NCI-H510A (cell line): ENCODE measurements at regions not wholly inside any gene's neighbourhood (a gene's known extent, or its start where the extent isn't known, plus 50 kb on each side); places are given as distances from the start of the nearest gene placed in this dataset.
"Not testable (repeated sequence)": the region's sequence is repeated elsewhere in the genome, so short reads cannot be mapped to it uniquely, and the experiment has no call there.

Experiments used
- DNase-seq: peaks from one replicate; lab custom pipeline; 2025; lab: John Stamatoyannopoulos, UW

DNA sequence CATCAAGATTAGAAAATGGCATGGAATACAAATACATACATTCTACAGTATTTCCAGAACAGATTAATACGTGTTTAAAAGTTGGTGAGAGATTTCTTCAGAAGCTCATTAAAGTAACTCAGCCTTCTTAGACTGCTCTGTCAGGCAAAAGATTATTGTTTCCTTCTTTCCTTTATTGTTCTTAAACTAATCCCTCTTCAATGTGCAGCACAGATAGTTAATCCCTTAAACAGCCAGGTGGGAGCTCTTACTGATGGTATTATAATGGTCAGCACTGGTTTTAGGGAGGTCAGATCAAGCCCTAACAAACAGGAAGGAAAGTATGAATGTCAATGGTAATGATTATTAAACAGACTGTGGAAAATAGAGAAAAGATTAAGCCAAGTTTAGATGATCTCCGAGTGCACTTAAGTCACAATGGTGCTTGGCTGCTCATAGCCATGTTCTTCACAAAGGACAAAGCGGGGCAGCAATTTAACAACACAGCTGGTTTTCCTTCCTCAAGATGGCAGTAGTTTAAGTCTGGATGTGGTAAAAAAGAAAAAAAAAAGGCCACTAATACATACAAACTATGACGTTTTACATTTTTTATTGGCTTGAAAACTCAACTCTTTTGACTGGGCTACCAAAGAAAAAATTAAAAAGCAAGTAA, 992.6 kb downstream of the PCDH9 start:
- no peak for DNase-seq

DNA sequence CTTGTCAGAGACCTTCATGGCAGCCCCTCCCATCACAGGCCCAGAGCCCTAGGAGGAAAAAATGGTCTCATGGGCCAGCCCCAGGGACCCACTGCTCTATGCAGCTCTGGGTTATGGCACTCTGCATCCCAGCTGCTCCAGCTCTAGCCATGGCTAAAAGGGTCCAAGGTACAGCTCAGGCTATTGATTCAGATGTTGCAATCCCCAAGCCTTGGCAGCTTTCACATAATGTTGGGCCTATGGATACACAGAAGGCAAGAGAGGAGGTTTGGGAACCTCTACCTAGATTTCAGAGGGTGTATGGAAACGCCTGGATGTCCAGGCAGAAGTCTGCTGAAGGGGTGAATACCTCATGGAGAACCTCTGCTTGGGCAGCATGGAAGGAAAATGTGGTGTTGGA, 996.0 kb downstream of the PCDH9 start:
- DNase-seq = no peak

DNA sequence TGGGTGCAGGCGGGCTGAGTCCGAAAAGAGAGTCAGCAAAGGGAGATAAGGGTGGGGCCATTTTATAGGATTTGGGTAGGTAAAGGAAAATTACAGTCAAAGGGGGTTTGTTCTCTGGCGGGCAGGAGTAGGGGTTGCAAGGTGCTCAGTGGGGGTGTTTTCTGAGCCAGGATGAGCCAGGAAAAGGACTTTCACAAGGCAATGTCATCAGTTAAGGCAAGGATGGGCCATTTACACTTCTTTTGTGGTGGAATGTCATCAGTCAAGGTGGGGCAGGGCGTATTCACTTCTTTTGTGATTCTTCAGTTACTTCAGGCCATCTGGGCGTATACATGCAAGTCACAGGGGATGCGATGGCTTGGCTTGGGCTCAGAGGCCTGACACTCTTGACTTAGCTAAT, 998.2 kb downstream of the PCDH9 start:
- not testable (repeated sequence) for DNase-seq

DNA sequence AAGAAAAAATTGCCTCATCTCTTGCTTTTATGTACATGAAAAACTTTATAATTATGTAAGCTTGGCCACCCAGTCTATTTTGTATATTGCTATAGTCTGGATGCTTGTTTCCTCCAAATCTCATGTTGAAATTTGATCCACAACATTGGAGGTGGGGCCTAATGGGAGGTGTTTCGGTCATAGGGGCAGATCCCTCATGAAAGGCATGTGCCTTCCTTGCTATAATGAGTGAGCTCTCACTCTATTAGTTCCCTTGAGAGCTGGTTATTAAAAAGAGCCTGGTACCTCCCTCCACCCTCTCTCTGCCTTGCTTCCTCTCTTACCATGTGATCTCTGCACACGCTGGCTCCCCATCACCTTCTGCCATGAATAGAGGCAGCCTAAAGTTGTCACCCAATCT, 1005.1 kb downstream of the PCDH9 start:
- DNase-seq = no peak

- DNase-seq = no peak
Measured at GRCh38 chr13:66224663-66225062, 1005.5 kb downstream of the PCDH9 start.

GRCh38 chr13:66222926-66223325, 1007.2 kb downstream of the PCDH9 start:
- no peak for DNase-seq

GRCh38 chr13:66222127-66222526, 1008.0 kb downstream of the PCDH9 start:
- no peak for DNase-seq

- no peak for DNase-seq
Measured at GRCh38 chr13:66219506-66219905, 1010.6 kb downstream of the PCDH9 start.

DNA sequence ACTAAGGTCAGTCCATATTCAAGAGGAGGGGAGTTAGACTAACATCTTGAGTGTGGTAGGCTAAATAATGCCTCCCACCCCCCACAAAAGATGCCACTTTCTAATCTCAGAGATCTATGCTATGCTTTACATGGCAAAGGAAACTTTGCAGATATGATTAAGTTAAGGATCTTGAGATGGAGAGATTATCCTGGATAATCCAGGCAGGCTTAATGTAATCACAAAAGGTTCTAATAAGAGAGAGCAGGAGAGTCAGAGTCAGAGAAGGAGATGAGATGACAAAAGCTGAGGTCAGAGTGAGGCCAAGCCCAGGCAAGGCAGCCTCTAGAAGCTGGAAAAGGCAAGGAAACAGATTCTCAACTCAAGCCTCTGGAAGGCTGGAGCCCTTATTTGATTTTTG, 1011.6 kb downstream of the PCDH9 start:
- no peak for DNase-seq

DNA sequence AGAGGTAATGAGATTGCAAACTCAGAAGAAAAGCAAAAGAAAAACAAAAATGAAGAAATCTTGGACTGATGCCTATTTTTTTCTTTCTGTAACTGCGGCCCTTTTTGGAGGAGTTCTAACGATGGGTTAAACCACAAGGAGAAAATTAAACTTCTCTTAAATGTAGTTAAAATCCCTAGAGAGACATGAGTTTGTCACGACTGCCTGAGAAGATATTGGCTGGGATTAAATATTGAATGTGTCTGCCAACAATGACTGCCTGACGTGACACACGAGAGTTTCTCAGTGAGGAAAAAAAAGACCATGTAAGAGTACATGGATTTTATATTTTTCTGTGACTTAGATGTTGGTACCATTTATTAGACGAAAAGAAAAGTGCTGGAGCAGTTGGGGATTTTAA, 1013.4 kb downstream of the PCDH9 start:
- no peak for DNase-seq

DNA sequence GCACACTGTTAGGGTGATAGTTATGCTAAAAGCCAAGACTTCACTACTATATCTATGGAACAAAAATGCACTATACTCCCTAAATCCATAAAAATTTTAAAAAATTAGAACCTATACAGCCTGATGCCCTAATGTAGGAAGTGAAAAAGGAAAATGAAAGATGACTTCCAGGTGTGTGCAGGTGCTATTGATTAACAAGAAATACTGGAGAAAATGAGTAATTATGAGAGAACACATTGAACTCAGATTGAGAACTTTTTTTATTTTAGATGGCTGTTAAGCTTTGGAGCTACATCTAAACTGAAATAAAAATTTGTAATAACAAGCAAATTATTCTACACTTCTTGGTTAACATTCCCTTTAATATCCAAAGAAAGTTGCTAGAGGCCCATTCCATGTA, 1015.7 kb downstream of the PCDH9 start:
- no peak for DNase-seq

DNA sequence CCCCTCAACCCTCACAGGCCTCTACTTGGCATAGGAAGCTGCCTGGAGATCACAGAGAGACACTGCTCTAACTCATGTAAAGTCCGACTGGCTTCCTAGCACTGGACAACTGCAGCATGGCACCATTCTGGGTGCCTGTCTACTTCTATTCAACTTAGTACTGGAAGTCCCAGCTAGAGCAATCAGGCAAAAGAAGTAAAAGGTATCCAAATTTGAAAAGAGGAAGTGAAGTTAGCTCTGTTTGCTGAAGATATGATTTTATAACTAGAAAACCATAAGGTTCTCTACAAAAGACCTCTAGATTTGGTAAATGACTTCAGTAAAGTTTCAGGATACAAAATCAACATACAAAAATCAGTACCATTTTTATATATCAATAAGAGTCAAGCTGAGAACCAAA, 1017.6 kb downstream of the PCDH9 start:
- no peak for DNase-seq

DNA sequence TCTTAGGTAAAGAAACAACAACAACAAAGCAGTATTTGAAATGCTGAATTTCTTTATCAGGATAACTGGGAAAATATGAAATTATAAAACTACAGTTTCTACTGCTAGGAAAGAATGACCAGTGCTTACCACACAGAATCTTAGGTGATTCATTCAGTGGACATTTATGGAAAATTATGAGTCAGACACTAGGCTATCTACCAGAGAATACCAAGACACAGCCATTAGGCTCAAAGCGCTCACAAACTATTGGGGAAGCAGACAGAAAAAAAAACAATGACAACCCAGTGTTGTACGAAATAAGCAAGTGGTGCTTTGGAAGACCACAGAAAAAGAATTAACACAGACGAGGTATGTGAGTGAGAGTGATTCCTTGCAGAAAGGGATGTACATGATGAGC, 1019.5 kb downstream of the PCDH9 start:
- DNase-seq = no peak

- no peak for DNase-seq
Measured at GRCh38 chr13:66208589-66208988, 1021.5 kb downstream of the PCDH9 start.

DNA sequence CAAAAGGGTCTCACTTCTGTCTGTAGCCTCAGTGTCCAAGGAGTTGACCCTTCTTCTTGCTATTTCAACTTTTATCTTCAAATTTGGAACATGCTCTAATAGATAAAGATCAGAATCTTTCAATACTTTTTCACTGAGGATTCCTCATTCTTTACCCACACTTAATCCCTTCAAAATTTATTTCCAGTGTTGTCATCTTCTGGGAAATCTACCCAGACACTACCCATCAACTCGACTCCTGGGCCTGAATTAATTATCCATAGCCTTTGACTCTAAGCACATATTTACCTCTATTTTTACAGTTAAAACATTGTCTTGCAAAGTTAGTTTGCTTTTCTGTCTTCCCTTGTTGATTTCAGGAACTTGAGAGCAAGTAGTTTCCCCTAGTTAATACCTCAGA, 1022.5 kb downstream of the PCDH9 start:
- no peak for DNase-seq

- no peak for DNase-seq
Measured at GRCh38 chr13:66205807-66206206, 1024.3 kb downstream of the PCDH9 start.

- no peak for DNase-seq
Measured at GRCh38 chr13:66200555-66200954, 1029.6 kb downstream of the PCDH9 start.

DNA sequence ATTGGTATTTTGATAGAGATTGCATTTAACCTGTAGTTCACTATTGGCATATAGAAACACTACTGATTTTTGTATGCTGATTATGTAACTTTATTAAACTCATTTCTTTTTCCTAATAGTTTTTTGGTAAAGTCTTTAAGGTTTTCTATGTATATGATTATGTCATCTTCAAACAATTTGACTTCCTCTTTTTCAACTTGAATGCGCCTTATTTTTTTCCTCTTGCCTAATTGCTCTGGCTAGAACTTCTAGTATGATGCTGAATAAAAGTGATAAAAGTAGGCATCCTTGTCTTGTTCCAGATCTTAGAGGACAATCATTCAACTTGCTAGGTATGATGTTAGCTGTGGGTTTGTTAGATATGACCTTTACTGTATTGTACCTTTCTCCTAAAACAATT, 1034.9 kb downstream of the PCDH9 start:
- no peak for DNase-seq

- no peak for DNase-seq
Measured at GRCh38 chr13:66189986-66190385, 1040.2 kb downstream of the PCDH9 start.

DNA sequence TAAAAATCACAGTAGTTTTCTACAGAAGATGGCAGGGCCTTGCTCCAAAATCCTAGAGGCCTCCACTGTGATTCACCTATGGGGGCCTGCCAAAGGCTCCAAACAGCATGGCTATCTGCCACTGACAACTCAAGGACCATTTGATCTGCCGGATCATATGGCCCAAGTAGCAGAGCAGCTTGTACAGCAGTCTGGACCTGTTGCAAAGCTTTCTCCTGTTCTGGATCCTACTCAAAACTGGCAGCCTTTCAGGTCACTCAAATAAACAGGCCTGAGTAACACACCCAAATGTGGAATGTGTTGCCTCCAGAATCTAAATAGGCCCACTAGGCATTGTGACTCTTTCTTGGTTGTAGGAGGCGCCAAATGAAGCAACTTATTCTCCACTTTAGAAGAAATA, 1049.3 kb downstream of the PCDH9 start:
- DNase-seq = no peak

DNA sequence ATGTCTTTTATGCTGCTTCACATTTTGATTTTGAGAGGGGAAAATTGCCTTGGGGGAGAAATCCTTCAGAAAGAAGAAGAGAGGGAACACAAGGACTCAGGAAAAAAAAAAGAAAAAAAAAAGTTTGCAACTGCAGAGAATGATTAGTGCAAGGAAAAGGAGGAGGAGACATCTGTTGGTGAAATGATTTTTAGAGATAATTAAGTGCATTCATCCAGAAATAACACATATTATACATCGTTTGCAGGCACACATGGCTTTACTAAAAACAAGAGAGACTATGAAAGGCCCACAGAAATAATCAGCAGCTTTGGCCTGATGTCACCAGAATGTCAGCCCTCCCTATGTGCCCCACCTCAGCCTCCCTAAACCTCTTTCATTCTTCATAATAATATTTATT, 1058.2 kb downstream of the PCDH9 start:
- no peak for DNase-seq

- DNase-seq = no peak
Measured at GRCh38 chr13:66162470-66162869, 1067.7 kb downstream of the PCDH9 start.

GRCh38 chr13:66159511-66159910, 1070.6 kb downstream of the PCDH9 start:
- no peak for DNase-seq

GRCh38 chr13:66154976-66155375, 1075.2 kb downstream of the PCDH9 start:
- no peak for DNase-seq

DNA sequence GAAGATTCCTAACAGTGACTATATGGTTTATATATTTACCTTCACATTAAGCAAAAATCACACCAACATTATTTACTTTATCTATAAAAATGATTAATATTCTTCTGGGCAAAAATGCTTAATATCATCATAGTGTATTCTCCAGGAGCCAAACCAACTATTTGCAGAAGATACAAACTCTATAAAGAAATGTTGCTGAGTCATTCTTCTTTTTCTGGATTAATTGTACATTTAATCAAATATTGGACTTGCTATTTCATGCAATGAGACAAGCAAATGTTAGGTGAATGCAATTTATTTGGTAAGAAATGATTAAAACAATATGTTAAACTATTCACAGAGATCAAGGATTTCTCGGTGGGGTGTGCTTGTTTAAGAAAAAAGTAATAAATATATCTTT, 1075.8 kb downstream of the PCDH9 start:
- DNase-seq = no peak
